ENCODE measurements at regions not wholly inside any gene's neighbourhood (a gene's known extent, or its start where the extent isn't known, plus 50 kb on each side); places are given as distances from the start of the nearest gene placed in this dataset.

- no peak for TF ChIP-seq RBM39 (IDR thresholded peaks at IDR 0.05; ENCODE audit: low read depth, low read length, poor library complexity, severe bottlenecking)
- peak; percentile 75 for TF ChIP-seq ZMYM3 (CRISPR knock-in tag; IDR thresholded peaks at IDR 0.05)
- TF ChIP-seq HOXA9 (CRISPR knock-in tag; IDR thresholded peaks at IDR 0.05; ENCODE audit: borderline replicate concordance), result no peak
- no peak for TF ChIP-seq FOXK2 (IDR thresholded peaks at IDR 0.05)
- TF ChIP-seq, protein P1, sequence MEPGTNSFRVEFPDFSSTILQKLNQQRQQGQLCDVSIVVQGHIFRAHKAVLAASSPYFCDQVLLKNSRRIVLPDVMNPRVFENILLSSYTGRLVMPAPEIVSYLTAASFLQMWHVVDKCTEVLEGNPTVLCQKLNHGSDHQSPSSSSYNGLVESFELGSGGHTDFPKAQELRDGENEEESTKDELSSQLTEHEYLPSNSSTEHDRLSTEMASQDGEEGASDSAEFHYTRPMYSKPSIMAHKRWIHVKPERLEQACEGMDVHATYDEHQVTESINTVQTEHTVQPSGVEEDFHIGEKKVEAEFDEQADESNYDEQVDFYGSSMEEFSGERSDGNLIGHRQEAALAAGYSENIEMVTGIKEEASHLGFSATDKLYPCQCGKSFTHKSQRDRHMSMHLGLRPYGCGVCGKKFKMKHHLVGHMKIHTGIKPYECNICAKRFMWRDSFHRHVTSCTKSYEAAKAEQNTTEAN (CRISPR knock-in tag; conservative IDR thresholded peaks at IDR 0.05), result no peak
- TF ChIP-seq GABPB1 (CRISPR knock-in tag; IDR thresholded peaks at IDR 0.05), result no peak
- no peak for TF ChIP-seq ZNF282 (IDR thresholded peaks at IDR 0.05; ENCODE audit: partially characterized antibody)
- no peak for TF ChIP-seq ZFP90 (CRISPR knock-in tag; IDR thresholded peaks at IDR 0.05; ENCODE audit: borderline replicate concordance)
- TF ChIP-seq TBL1XR1 (IDR thresholded peaks at IDR 0.05; ENCODE audit: borderline replicate concordance, low read length, partially characterized antibody), result no peak
- TF ChIP-seq, protein P2, sequence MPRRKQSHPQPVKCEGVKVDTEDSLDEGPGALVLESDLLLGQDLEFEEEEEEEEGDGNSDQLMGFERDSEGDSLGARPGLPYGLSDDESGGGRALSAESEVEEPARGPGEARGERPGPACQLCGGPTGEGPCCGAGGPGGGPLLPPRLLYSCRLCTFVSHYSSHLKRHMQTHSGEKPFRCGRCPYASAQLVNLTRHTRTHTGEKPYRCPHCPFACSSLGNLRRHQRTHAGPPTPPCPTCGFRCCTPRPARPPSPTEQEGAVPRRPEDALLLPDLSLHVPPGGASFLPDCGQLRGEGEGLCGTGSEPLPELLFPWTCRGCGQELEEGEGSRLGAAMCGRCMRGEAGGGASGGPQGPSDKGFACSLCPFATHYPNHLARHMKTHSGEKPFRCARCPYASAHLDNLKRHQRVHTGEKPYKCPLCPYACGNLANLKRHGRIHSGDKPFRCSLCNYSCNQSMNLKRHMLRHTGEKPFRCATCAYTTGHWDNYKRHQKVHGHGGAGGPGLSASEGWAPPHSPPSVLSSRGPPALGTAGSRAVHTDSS (CRISPR knock-in tag; conservative IDR thresholded peaks at IDR 0.05), result no peak
- no peak for TF ChIP-seq KLF13 (CRISPR knock-in tag; IDR thresholded peaks at IDR 0.05)
- TF ChIP-seq ZNF33A (CRISPR knock-in tag; IDR thresholded peaks at IDR 0.05; ENCODE audit: borderline replicate concordance), result no peak
- TF ChIP-seq SNAI1 (CRISPR knock-in tag; IDR thresholded peaks at IDR 0.05; ENCODE audit: borderline replicate concordance), result no peak
- TF ChIP-seq ZNF326 (CRISPR knock-in tag; IDR thresholded peaks at IDR 0.05; ENCODE audit: borderline replicate concordance), result no peak
- no peak for TF ChIP-seq BRCA1 (CRISPR knock-in tag; IDR thresholded peaks at IDR 0.05)
- TF ChIP-seq PHF21A (CRISPR knock-in tag; IDR thresholded peaks at IDR 0.05), result peak; percentile 21; the same call in 1 of the 2 replicates
- TF ChIP-seq AKAP8 (CRISPR knock-in tag; IDR thresholded peaks at IDR 0.05), result no peak
- no peak for TF ChIP-seq SSRP1 (CRISPR knock-in tag; IDR thresholded peaks at IDR 0.05)
- no peak for TF ChIP-seq ZNF839 (CRISPR knock-in tag; IDR thresholded peaks at IDR 0.05; ENCODE audit: borderline replicate concordance)
- TF ChIP-seq, protein P3, sequence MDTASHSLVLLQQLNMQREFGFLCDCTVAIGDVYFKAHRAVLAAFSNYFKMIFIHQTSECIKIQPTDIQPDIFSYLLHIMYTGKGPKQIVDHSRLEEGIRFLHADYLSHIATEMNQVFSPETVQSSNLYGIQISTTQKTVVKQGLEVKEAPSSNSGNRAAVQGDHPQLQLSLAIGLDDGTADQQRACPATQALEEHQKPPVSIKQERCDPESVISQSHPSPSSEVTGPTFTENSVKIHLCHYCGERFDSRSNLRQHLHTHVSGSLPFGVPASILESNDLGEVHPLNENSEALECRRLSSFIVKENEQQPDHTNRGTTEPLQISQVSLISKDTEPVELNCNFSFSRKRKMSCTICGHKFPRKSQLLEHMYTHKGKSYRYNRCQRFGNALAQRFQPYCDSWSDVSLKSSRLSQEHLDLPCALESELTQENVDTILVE (CRISPR knock-in tag; IDR thresholded peaks at IDR 0.05), result no peak
- no peak for TF ChIP-seq FOXA1 (IDR thresholded peaks at IDR 0.05)
- TF ChIP-seq FOXA1 (CRISPR knock-in tag; IDR thresholded peaks at IDR 0.05), result no peak
- TF ChIP-seq MEF2D (CRISPR knock-in tag; IDR thresholded peaks at IDR 0.05), result 0 out of 2 replicates have a peak, but pooled peaks have one; percentile 11
- TF ChIP-seq, protein P4, sequence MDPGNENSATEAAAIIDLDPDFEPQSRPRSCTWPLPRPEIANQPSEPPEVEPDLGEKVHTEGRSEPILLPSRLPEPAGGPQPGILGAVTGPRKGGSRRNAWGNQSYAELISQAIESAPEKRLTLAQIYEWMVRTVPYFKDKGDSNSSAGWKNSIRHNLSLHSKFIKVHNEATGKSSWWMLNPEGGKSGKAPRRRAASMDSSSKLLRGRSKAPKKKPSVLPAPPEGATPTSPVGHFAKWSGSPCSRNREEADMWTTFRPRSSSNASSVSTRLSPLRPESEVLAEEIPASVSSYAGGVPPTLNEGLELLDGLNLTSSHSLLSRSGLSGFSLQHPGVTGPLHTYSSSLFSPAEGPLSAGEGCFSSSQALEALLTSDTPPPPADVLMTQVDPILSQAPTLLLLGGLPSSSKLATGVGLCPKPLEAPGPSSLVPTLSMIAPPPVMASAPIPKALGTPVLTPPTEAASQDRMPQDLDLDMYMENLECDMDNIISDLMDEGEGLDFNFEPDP (CRISPR knock-in tag; conservative IDR thresholded peaks at IDR 0.05), result 0 out of 2 replicates have a peak, but pooled peaks have one; percentile 49
Measured at GRCh38 chr16:85492295-85492864, 120.7 kb upstream of the GSE1 start (continued).
